Duodenal mucosa (tissue), 2 donors: ENCODE measurements at regions not wholly inside any gene's neighbourhood (a gene's known extent, or its start where the extent isn't known, plus 50 kb on each side); places are given as distances from the start of the nearest gene placed in this dataset.

Experiments
- H3K27ac ChIP-seq: one replicate; pipeline ENCODE4 v1.7.0; 2013; ENCODE audit warnings: low read depth, low read length
- H3K27me3 ChIP-seq, 2 donors: one replicate each; pipeline ENCODE4 v1.7.0; 2013; ENCODE audit warnings: low read length in 2 of 2, control low read depth in 1 of 2; ENCODE audit not compliant: insufficient read depth in 2 of 2, control insufficient read depth in 1 of 2
- H3K36me3 ChIP-seq, 2 donors: one replicate each; pipeline ENCODE4 v1.7.0; 2013; ENCODE audit warnings: low read length in 2 of 2, control low read depth in 1 of 2; ENCODE audit not compliant: insufficient read depth in 2 of 2, control insufficient read depth in 1 of 2
- H3K4me1 ChIP-seq, 2 donors: one replicate each; pipeline ENCODE4 v1.7.0; 2013; ENCODE audit warnings: low read length in 2 of 2, control low read depth in 1 of 2; ENCODE audit not compliant: insufficient read depth in 2 of 2, control insufficient read depth in 1 of 2
- H3K4me3 ChIP-seq, 2 donors: one replicate each; pipeline ENCODE4 v1.7.0; 2013; ENCODE audit warnings: low read length in 2 of 2, low read depth in 1 of 2
- H3K9ac ChIP-seq, 2 donors: one replicate each; pipeline ENCODE4 v1.7.0; 2013; ENCODE audit warnings: low read length in 2 of 2, low read depth in 1 of 2
- H3K9me3 ChIP-seq, 2 donors: one replicate each; pipeline ENCODE4 v1.7.0; 2013; ENCODE audit warnings: low read length in 2 of 2, control low read depth in 1 of 2; ENCODE audit not compliant: control insufficient read depth in 1 of 2

DNA sequence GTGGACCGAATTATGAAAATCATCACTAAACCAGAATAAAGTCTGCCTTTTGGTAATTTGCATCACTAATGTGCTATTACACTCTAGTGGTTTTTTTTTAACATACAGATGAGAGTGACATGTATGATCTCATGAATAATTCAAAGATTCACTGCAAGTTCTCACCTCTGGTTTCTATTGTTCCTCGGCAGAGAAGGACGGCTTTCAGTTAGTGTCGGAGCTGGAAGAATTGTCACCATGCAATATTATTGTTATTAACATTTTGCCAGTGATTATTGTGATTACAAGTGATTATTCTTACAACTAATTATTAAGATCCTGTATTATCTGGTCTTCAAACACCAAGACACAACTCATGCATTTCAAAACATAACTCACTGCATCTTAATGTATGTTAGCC, 366.6 kb upstream of the RPS23 start:
- no peak overlapping the region for H3K27ac ChIP-seq
- no peaks in the 10 kb centered on the region for H3K27me3 ChIP-seq
- no peaks in the 10 kb centered on the region for H3K9me3 ChIP-seq
- H3K36me3 ChIP-seq: no peaks in the 10 kb centered on the region
- no peak overlapping the region for H3K4me3 ChIP-seq
- no peak overlapping the region for H3K9ac ChIP-seq
- peaks cover 3 to 10% of the 10 kb centered on the region in 2 donors for H3K4me1 ChIP-seq

DNA sequence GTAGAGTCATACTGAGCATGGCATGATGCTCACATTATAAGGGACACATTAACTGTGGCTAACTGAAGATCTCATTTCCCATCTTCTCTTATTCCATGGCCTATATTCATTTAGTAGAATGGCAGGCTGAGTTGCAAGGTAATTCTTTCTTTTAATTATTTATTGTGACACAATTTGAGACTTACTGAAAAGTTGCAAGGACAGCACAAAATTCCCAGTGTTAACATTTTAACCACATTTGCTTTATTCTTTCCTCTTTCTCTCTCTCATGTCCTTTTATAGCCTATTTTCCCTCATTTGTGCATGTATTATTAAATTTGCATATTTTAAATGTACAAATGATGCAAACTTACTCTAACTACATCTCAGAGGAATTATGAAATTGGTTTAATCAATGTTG, 366.1 kb upstream of the RPS23 start:
- no peaks in the 10 kb centered on the region for H3K36me3 ChIP-seq
- H3K9ac ChIP-seq: no peak overlapping the region
- H3K4me3 ChIP-seq: no peak overlapping the region
- no peak overlapping the region for H3K27ac ChIP-seq
- no peaks in the 10 kb centered on the region for H3K9me3 ChIP-seq
- peaks cover 3 to 16% of the 10 kb centered on the region in 2 donors for H3K4me1 ChIP-seq
- no peaks in the 10 kb centered on the region for H3K27me3 ChIP-seq

DNA sequence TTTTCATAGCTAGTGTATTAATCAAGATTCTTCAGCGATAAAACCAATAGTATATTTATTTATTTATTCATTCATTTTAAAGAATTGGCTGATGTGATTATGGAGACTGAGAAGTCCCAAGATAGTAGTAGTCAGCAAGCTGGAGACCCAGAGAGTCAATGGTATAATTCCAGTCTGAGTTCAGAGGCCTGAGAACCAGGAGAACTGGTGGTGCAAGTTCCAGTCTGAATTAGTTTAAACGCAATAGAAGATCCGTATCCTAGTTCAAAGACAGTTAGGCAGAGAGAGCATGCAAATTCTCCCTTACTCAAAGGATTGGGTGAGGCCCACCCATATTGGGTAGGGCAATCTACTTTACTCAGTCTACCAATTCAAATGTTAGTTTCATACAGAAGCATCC, 364.2 kb upstream of the RPS23 start:
- peaks cover 3 to 18% of the 10 kb centered on the region in 2 donors for H3K4me1 ChIP-seq
- no peaks in the 10 kb centered on the region for H3K36me3 ChIP-seq
- H3K27ac ChIP-seq: no peak overlapping the region
- no peak overlapping the region for H3K4me3 ChIP-seq
- no peaks in the 10 kb centered on the region for H3K27me3 ChIP-seq
- H3K9me3 ChIP-seq: no peaks in the 10 kb centered on the region
- H3K9ac ChIP-seq: no peak overlapping the region

DNA sequence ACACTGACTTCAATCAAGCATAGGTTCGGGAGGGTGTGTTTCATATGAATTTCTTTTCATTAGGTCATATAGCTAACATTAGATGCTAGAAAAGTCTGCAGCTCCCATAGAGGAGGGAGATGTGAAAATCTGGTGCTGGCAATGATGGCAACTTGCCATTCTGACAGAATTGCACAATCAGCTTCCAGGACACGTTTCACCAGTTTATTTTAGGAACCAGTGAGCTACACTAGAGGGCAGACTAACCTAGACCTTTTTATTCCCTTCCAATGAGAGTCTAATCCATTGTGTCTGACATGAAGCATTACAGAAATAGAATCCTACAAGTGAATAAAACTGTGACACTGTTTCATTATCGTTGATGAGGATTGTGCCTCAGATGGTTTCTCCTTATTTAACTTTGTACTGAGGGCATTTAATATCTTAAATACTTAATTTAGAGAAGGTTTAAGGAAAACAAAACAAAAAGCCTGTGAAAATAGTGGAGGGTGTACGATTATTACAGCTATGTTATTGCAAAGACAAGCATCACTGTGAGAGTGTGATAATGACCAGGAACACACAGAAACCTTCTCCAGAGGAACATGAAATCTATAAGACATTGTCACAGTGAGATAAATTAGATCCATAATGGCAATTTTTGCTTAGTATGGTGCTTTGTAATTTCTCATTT, 363.3 kb upstream of the RPS23 start:
- Histone ChIP-seq H3K4me1 (peaks cover 3 to 18% of the 10 kb centered on the region in 2 donors), H3K36me3 (no peaks in the 10 kb centered on the region), H3K9me3 (no peaks in the 10 kb centered on the region), H3K27me3 (no peaks in the 10 kb centered on the region), H3K27ac (no peak overlapping the region), H3K4me3 (no peak overlapping the region), H3K9ac (no peak overlapping the region)

DNA sequence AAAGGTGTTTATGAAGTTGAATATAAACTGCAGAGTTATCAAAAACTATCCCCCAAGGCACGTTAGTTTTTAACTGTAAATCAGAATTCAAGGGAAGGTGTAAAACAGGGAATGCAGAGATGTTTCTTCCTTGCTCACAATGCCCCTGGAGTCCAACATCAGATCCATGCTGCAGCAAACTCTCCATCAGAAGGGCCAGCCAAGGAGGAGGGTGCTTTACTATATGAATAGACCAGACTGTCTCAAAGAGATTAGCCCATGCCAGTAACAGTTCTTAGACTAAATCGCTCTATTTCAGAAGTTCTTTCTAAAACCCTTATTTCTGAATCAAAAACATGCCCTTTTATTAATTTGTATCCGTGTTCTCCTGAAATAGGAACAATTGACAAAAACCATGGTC, 362.8 kb upstream of the RPS23 start:
- Histone ChIP-seq H3K36me3 (no peaks in the 10 kb centered on the region), H3K9me3 (no peaks in the 10 kb centered on the region), H3K4me1 (peaks cover 3 to 18% of the 10 kb centered on the region in 2 donors), H3K27me3 (no peaks in the 10 kb centered on the region), H3K4me3 (no peak overlapping the region), H3K9ac (no peak overlapping the region), H3K27ac (no peak overlapping the region)

DNA sequence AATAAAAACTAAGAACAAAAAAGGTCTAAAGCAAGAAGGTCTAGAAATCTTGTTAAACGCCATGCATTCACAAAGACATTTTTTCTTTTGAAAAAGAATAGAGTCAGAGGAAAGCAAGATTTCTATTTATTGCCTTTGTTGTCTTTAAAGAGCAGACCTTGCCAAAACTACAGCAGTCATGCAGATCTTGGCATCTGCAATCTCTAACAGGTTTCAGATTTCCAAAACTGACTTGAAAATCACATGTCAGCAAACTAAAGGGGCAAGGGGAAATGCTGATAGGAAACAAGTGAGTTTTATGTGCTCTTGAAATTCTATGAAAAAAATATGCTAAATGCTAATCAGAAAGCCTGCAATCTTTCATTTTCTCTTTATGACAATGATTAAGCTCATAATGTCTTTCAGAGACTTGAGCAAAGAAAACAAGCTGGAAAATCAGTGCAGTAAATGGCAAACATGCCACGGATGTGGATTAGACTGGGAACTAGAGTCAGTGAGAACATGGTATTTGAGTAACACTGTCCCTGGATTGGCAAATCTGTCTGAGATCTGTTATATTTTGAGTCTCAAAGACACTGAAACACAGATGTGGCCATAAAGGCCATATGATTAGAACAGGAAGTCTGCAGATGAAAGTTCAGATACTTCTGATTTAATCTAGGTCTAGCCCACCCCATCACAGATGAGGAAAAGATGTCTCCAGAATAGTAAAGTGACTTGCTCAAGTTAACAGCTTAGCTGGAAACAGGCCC, 361.4 kb upstream of the RPS23 start:
- H3K36me3 ChIP-seq: no peaks in the 10 kb centered on the region
- no peak overlapping the region for H3K4me3 ChIP-seq
- no peak overlapping the region for H3K9ac ChIP-seq
- no peaks in the 10 kb centered on the region for H3K27me3 ChIP-seq
- peaks cover 3 to 18% of the 10 kb centered on the region in 2 donors for H3K4me1 ChIP-seq
- H3K27ac ChIP-seq: no peak overlapping the region
- no peaks in the 10 kb centered on the region for H3K9me3 ChIP-seq

DNA sequence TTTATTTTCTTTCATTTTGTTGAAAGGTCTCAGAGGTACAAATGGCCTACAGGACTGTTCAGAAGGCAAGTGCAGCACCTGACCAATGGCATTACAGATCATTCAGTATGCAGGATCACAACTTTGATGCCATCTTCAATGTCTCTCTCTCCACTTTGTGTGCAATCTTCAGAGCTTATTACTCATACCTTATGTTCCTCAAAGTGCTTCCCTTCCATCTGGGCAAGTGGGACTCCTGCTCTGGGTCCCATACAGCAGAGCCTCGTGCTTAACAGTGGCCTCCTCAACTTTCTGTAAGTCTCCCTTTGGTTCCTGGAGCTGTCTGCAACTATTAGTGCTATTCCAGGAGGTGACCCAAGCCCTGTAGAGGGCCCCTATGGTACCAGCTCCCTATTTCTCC, 358.4 kb upstream of the RPS23 start:
- Histone ChIP-seq H3K27me3 (no peaks in the 10 kb centered on the region), H3K36me3 (no peaks in the 10 kb centered on the region), H3K9me3 (no peaks in the 10 kb centered on the region), H3K4me3 (no peak overlapping the region), H3K27ac (no peak overlapping the region), H3K9ac (no peak overlapping the region), H3K4me1 (peaks cover 3 to 23% of the 10 kb centered on the region in 2 donors)

DNA sequence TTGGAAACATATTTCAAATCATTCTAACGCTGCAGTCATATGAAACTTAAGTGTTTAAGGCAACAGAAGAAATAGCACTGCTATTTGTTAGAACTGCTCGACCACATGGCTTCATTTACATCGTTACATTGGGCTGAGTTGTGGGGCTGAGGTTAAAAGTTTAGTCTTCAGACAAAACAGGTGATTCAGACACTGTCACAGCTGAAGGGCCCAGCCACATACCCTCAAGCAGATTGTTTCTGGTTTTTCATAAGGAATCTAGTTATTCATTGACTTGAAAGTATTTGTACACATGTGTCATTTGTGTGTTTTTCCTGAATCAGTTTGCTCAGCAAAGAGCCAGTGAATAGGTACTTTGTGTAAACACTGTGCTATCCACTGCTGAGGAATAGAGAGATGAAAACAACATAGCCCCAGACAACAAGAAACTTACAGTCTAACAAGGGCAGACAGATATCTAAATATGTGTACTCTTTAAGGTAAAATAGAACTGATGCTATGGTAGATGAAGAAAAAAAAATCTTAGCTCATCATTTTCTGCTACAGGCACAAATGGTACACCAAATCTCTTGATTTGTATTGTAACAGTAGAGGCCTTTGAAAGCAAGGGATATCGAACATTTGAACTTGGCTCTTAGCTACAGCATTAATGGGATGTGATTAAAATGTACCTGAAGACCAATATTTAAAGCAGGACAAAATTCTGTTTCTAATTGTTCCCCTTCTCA, 357.6 kb upstream of the RPS23 start:
- Histone ChIP-seq H3K27ac (no peak overlapping the region), H3K9me3 (no peaks in the 10 kb centered on the region), H3K4me1 (peaks cover 0 to 16% of the 10 kb centered on the region in 2 donors), H3K27me3 (no peaks in the 10 kb centered on the region), H3K4me3 (no peak overlapping the region), H3K36me3 (no peaks in the 10 kb centered on the region), H3K9ac (no peak overlapping the region)

DNA sequence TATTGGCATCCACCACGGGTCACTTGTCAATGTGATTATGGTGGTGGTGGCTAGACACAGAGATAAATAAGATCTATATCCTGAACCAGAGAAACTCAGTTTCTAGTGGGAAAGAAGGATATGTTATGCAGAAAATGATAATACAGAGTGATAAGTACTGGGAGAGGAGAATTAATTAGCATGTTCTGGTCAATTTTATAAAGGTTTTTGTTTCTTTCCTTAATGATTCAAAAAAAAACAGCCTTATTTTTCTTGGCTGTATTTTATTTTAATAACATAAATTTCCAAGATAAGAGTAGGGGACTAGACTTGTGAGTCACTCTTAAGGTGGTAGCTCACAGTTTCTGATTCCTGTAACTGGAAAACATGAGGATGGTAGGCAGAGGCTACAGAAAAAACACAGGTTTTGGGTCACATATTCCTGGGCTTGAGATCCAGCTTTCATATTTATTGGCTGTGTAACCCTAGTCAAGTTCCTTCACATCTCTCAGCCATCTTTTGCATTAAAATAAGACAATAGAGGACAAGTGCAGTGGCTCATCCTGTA, 350.3 kb upstream of the RPS23 start:
- H3K4me3 ChIP-seq: no peak overlapping the region
- H3K9me3 ChIP-seq: peaks cover 0 to 3% of the 10 kb centered on the region in 2 donors
- no peak overlapping the region for H3K9ac ChIP-seq
- H3K27ac ChIP-seq: no peak overlapping the region
- no peaks in the 10 kb centered on the region for H3K36me3 ChIP-seq
- H3K4me1 ChIP-seq: peaks cover 12% of the 10 kb centered on the region in 2 donors
- no peaks in the 10 kb centered on the region for H3K27me3 ChIP-seq
